WTC11 (cell line): ENCODE measurements at regions not wholly inside any gene's neighbourhood (a gene's known extent, or its start where the extent isn't known, plus 50 kb on each side); places are given as distances from the start of the nearest gene placed in this dataset.

Experiments used
- ATAC-seq: fragments of 200-7000 bp; cut with Tn5 transposase; 2 replicates; pipeline ENCODE4 v1.10.0; 2021; ENCODE audit warnings: mild to moderate bottlenecking, moderate library complexity
- CTCF ChIA-PET: fragments of 300-600 bp; sonication (Branson Sonifier 250); formaldehyde crosslinking; loops from one replicate; lab custom pipeline; 2021; ENCODE audit warnings: antibody characterized with exemption; lab: Charles Lee
- POLR2A ChIA-PET: fragments of 350-600 bp; sonication (Branson Sonifier 250); formaldehyde crosslinking; loops from one replicate; lab custom pipeline; 2021; ENCODE audit warnings: antibody characterized with exemption; lab: Charles Lee
- DNase-seq: peaks from one replicate; pipeline ENCODE4 v3.0.0; 2021; ENCODE audit warnings: low spot score
- H3K27ac Mint-ChIP-seq: 2 replicates; pipeline ENCODE4 v1.8.0; 2021; ENCODE audit warnings: mixed read lengths
- H3K27me3 Mint-ChIP-seq: 2 replicates; pipeline ENCODE4 v1.8.0; 2021; ENCODE audit warnings: low read depth, mild to moderate bottlenecking, moderate library complexity, mixed read lengths
- H3K36me3 Mint-ChIP-seq: 2 replicates; pipeline ENCODE4 v1.8.0; 2021; ENCODE audit warnings: mixed read lengths
- H3K4me1 Mint-ChIP-seq: 2 replicates; pipeline ENCODE4 v1.8.0; 2022; ENCODE audit warnings: mixed read lengths
- H3K4me3 Mint-ChIP-seq: 2 replicates; pipeline ENCODE4 v1.8.0; 2021; ENCODE audit warnings: mild to moderate bottlenecking, moderate library complexity, mixed read lengths
- H3K9me3 Mint-ChIP-seq: 2 replicates; pipeline ENCODE4 v1.8.0; 2021; ENCODE audit warnings: mixed read lengths
- ARID4B ChIP-seq: sonication (generic); formaldehyde crosslinking; IDR thresholded peaks from 2 replicates; pipeline ENCODE4 v1.8.0; 2023; ENCODE audit warnings: missing genetic modification reagents, mild to moderate bottlenecking, borderline replicate concordance
- ELF4 ChIP-seq: sonication (generic); formaldehyde crosslinking; IDR thresholded peaks from 2 replicates; pipeline ENCODE4 v1.8.1; 2022; ENCODE audit warnings: low read depth, mild to moderate bottlenecking, moderate library complexity, missing genetic modification reagents
- ETV6 ChIP-seq: sonication (generic); formaldehyde crosslinking; IDR thresholded peaks from 2 replicates; pipeline ENCODE4 v1.8.1; 2022; ENCODE audit warnings: mild to moderate bottlenecking, missing genetic modification reagents
- FOXJ3 ChIP-seq: sonication (generic); formaldehyde crosslinking; IDR thresholded peaks from 2 replicates; pipeline ENCODE4 v1.9.0; 2021; ENCODE audit warnings: missing genetic modification reagents, mild to moderate bottlenecking, borderline replicate concordance
- HMGXB4 ChIP-seq: sonication (generic); formaldehyde crosslinking; IDR thresholded peaks from 2 replicates; pipeline ENCODE4 v1.8.1; 2023; ENCODE audit warnings: mild to moderate bottlenecking, moderate library complexity, missing genetic modification reagents
- NFYB ChIP-seq: sonication (generic); formaldehyde crosslinking; conservative IDR thresholded peaks from 2 replicates; pipeline ENCODE4 v1.8.0; 2022; ENCODE audit warnings: low read depth, missing genetic modification reagents
- NR2C2 ChIP-seq: sonication (generic); formaldehyde crosslinking; IDR thresholded peaks from 2 replicates; pipeline ENCODE4 v1.8.0; 2022; ENCODE audit warnings: mild to moderate bottlenecking, missing genetic modification reagents
- PREB ChIP-seq: sonication (generic); formaldehyde crosslinking; IDR thresholded peaks from 2 replicates; pipeline ENCODE4 v1.8.1; 2022; ENCODE audit warnings: mild to moderate bottlenecking, missing genetic modification reagents, moderate library complexity, borderline replicate concordance
- PRRX2 ChIP-seq: fragments of 250-450 bp; sonication (Bioruptor Pico); IDR thresholded peaks from 2 replicates; pipeline ENCODE4 v1.8.0; 2021; ENCODE audit warnings: mild to moderate bottlenecking
- RELA ChIP-seq: sonication (generic); formaldehyde crosslinking; IDR thresholded peaks from 2 replicates; pipeline ENCODE4 v1.8.1; 2022; ENCODE audit warnings: missing genetic modification reagents, mild to moderate bottlenecking, borderline replicate concordance
- TCF7 ChIP-seq: sonication (generic); formaldehyde crosslinking; IDR thresholded peaks from 2 replicates; pipeline ENCODE4 v1.8.0; 2022; ENCODE audit warnings: mild to moderate bottlenecking, low read depth, missing genetic modification reagents, moderate library complexity
- TEAD1 ChIP-seq: sonication (generic); formaldehyde crosslinking; IDR thresholded peaks from 2 replicates; pipeline ENCODE4 v1.8.0; 2022; ENCODE audit warnings: mild to moderate bottlenecking, missing genetic modification reagents
- USF2 ChIP-seq: sonication (generic); formaldehyde crosslinking; IDR thresholded peaks from 2 replicates; pipeline ENCODE4 v1.8.1; 2023; ENCODE audit warnings: mild to moderate bottlenecking, missing genetic modification reagents, moderate library complexity
- ZSCAN18 ChIP-seq: fragments of 250-450 bp; sonication (Bioruptor Pico); IDR thresholded peaks from 2 replicates; pipeline ENCODE4 v2.1.2; 2022; ENCODE audit warnings: mild to moderate bottlenecking, moderate library complexity
- TF ChIP-seq, protein P1 (sequence below): fragments of 250-450 bp; sonication (Bioruptor Pico); IDR thresholded peaks from 2 replicates; pipeline ENCODE4 v1.8.0; 2021; ENCODE audit warnings: mild to moderate bottlenecking
- TF ChIP-seq, protein P2 (sequence below): sonication (generic); formaldehyde crosslinking; IDR thresholded peaks from 2 replicates; pipeline ENCODE4 v1.8.1; 2022; ENCODE audit warnings: missing genetic modification reagents, borderline replicate concordance
- TF ChIP-seq, protein P3 (sequence below): sonication (generic); formaldehyde crosslinking; IDR thresholded peaks from 2 replicates; pipeline ENCODE4 v1.8.1; 2022; ENCODE audit warnings: low read depth, mild to moderate bottlenecking, moderate library complexity, missing genetic modification reagents, borderline replicate concordance
- TF ChIP-seq, protein P4 (sequence below): sonication (generic); formaldehyde crosslinking; IDR thresholded peaks from 2 replicates; pipeline ENCODE4 v1.8.0; 2023; ENCODE audit warnings: missing genetic modification reagents
- TF ChIP-seq, protein P5 (sequence below): sonication (generic); formaldehyde crosslinking; IDR thresholded peaks from 2 replicates; pipeline ENCODE4 v1.8.0; 2022; ENCODE audit warnings: missing genetic modification reagents

GRCh38 chr20:4502756-4503155 is 183.5 kb upstream of the PRNP start:
- POLR2A ChIA-PET = no interaction called here
- Mint-ChIP-seq H3K9me3 (peaks cover 48% of the 10 kb centered on the region), H3K27ac (no peak overlapping the region), H3K27me3 (peaks cover 12% of the 10 kb centered on the region), H3K4me1 (peaks cover 7% of the 10 kb centered on the region), H3K4me3 (no peak overlapping the region), H3K36me3 (peaks cover 11% of the 10 kb centered on the region)
- CTCF ChIA-PET = no interaction called here
- TF ChIP-seq, protein P1, sequence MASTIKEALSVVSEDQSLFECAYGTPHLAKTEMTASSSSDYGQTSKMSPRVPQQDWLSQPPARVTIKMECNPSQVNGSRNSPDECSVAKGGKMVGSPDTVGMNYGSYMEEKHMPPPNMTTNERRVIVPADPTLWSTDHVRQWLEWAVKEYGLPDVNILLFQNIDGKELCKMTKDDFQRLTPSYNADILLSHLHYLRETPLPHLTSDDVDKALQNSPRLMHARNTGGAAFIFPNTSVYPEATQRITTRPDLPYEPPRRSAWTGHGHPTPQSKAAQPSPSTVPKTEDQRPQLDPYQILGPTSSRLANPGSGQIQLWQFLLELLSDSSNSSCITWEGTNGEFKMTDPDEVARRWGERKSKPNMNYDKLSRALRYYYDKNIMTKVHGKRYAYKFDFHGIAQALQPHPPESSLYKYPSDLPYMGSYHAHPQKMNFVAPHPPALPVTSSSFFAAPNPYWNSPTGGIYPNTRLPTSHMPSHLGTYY = no peak
- TF ChIP-seq ZSCAN18 = no peak
- TF ChIP-seq PREB (CRISPR knock-in tag) = no peak
- TF ChIP-seq, protein P2, sequence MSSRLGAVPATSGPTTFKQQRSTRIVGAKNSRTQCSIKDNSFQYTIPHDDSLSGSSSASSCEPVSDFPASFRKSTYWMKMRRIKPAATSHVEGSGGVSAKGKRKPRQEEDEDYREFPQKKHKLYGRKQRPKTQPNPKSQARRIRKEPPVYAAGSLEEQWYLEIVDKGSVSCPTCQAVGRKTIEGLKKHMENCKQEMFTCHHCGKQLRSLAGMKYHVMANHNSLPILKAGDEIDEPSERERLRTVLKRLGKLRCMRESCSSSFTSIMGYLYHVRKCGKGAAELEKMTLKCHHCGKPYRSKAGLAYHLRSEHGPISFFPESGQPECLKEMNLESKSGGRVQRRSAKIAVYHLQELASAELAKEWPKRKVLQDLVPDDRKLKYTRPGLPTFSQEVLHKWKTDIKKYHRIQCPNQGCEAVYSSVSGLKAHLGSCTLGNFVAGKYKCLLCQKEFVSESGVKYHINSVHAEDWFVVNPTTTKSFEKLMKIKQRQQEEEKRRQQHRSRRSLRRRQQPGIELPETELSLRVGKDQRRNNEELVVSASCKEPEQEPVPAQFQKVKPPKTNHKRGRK (CRISPR knock-in tag) = no peak
- TF ChIP-seq ETV6 (CRISPR knock-in tag) = no peak
- TF ChIP-seq, protein P3, sequence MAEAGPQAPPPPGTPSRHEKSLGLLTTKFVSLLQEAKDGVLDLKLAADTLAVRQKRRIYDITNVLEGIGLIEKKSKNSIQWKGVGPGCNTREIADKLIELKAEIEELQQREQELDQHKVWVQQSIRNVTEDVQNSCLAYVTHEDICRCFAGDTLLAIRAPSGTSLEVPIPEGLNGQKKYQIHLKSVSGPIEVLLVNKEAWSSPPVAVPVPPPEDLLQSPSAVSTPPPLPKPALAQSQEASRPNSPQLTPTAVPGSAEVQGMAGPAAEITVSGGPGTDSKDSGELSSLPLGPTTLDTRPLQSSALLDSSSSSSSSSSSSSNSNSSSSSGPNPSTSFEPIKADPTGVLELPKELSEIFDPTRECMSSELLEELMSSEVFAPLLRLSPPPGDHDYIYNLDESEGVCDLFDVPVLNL (CRISPR knock-in tag) = no peak
- no peak for TF ChIP-seq PRRX2
- no peak for TF ChIP-seq FOXJ3 (CRISPR knock-in tag)
- no peak for TF ChIP-seq USF2 (CRISPR knock-in tag)
- TF ChIP-seq ELF4 = no peak
- no peak for TF ChIP-seq NR2C2 (CRISPR knock-in tag)
- no peak for TF ChIP-seq RELA (CRISPR knock-in tag)
- TF ChIP-seq TCF7 (CRISPR knock-in tag) = no peak
- TF ChIP-seq NFYB (CRISPR knock-in tag) = no peak
- TF ChIP-seq, protein P4, sequence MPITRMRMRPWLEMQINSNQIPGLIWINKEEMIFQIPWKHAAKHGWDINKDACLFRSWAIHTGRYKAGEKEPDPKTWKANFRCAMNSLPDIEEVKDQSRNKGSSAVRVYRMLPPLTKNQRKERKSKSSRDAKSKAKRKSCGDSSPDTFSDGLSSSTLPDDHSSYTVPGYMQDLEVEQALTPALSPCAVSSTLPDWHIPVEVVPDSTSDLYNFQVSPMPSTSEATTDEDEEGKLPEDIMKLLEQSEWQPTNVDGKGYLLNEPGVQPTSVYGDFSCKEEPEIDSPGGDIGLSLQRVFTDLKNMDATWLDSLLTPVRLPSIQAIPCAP (CRISPR knock-in tag) = no peak
- TF ChIP-seq, protein P5, sequence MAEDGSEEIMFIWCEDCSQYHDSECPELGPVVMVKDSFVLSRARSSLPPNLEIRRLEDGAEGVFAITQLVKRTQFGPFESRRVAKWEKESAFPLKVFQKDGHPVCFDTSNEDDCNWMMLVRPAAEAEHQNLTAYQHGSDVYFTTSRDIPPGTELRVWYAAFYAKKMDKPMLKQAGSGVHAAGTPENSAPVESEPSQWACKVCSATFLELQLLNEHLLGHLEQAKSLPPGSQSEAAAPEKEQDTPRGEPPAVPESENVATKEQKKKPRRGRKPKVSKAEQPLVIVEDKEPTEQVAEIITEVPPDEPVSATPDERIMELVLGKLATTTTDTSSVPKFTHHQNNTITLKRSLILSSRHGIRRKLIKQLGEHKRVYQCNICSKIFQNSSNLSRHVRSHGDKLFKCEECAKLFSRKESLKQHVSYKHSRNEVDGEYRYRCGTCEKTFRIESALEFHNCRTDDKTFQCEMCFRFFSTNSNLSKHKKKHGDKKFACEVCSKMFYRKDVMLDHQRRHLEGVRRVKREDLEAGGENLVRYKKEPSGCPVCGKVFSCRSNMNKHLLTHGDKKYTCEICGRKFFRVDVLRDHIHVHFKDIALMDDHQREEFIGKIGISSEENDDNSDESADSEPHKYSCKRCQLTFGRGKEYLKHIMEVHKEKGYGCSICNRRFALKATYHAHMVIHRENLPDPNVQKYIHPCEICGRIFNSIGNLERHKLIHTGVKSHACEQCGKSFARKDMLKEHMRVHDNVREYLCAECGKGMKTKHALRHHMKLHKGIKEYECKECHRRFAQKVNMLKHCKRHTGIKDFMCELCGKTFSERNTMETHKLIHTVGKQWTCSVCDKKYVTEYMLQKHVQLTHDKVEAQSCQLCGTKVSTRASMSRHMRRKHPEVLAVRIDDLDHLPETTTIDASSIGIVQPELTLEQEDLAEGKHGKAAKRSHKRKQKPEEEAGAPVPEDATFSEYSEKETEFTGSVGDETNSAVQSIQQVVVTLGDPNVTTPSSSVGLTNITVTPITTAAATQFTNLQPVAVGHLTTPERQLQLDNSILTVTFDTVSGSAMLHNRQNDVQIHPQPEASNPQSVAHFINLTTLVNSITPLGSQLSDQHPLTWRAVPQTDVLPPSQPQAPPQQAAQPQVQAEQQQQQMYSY (CRISPR knock-in tag) = no peak
- TF ChIP-seq HMGXB4 (CRISPR knock-in tag) = no peak
- no peak for TF ChIP-seq ARID4B (CRISPR knock-in tag)
- no peak for TF ChIP-seq TEAD1 (CRISPR knock-in tag)
- ATAC-seq = no peak
- DNase-seq = no peak
